ENCODE measurements at regions not wholly inside any gene's neighbourhood (a gene's known extent, or its start where the extent isn't known, plus 50 kb on each side); places are given as distances from the start of the nearest gene placed in this dataset.
"Not testable (repeated sequence)": the region's sequence is repeated elsewhere in the genome, so short reads cannot be mapped to it uniquely, and the experiment has no call there.

GRCh38 chr5:87210076-87210475 lies 57.6 kb upstream of the RASA1 start:
- no peak for TF ChIP-seq CTCF (IDR thresholded peaks at IDR 0.05; ENCODE audit: low read depth, low read length, poor library complexity, severe bottlenecking)
- H3K4me3 ChIP-seq (ENCODE audit: low read length), result no peak overlapping the region
- no peak overlapping the region for H3K27ac ChIP-seq (ENCODE audit: low read depth, low read length)
- no peaks in the 10 kb centered on the region for H3K9me2 ChIP-seq (replicated peaks; ENCODE audit: control insufficient read depth, low read length)
- H4K20me1 ChIP-seq (ENCODE audit: control insufficient read depth, insufficient read depth, low read depth, low read length), result no peaks in the 10 kb centered on the region
- H3K27me3 ChIP-seq (ENCODE audit: control insufficient read depth, low read length), result no peaks in the 10 kb centered on the region
- H3F3A ChIP-seq (ENCODE audit: control insufficient read depth, insufficient read depth), result no peaks in the 10 kb centered on the region
- H3K4me2 ChIP-seq (ENCODE audit: low read length), result no peak overlapping the region
- no peaks in the 10 kb centered on the region for H3K9me3 ChIP-seq (ENCODE audit: control insufficient read depth, insufficient read depth, low read length)
- H3K4me1 ChIP-seq (ENCODE audit: control insufficient read depth, low read length), result no peaks in the 10 kb centered on the region
- H3K79me2 ChIP-seq (ENCODE audit: control insufficient read depth, low read length), result no peaks in the 10 kb centered on the region
- H3K36me3 ChIP-seq (ENCODE audit: control insufficient read depth, low read length), result no peaks in the 10 kb centered on the region

GRCh38 chr5:87210743-87211142 lies 56.9 kb upstream of the RASA1 start:
- TF ChIP-seq EZH2phosphoT487 (IDR thresholded peaks at IDR 0.05; ENCODE audit: borderline replicate concordance, low read length) (no peak), CTCF (IDR thresholded peaks at IDR 0.05; ENCODE audit: low read depth, low read length, poor library complexity, severe bottlenecking) (no peak)
- Histone ChIP-seq H3K27ac (ENCODE audit: low read depth, low read length) (no peak overlapping the region), H3K4me2 (ENCODE audit: low read length) (no peak overlapping the region)

GRCh38 chr5:87211676-87212075 lies 56.0 kb upstream of the RASA1 start:
- no peaks in the 10 kb centered on the region for H3K27me3 ChIP-seq (ENCODE audit: control insufficient read depth, low read length)
- H3K79me2 ChIP-seq (ENCODE audit: control insufficient read depth, low read length), result no peaks in the 10 kb centered on the region
- no peaks in the 10 kb centered on the region for H4K20me1 ChIP-seq (ENCODE audit: control insufficient read depth, insufficient read depth, low read depth, low read length)
- no peaks in the 10 kb centered on the region for H3K4me1 ChIP-seq (ENCODE audit: control insufficient read depth, low read length)
- no peaks in the 10 kb centered on the region for H3K36me3 ChIP-seq (ENCODE audit: control insufficient read depth, low read length)
- no peak overlapping the region for H3K27ac ChIP-seq (ENCODE audit: low read depth, low read length)
- no peak for TF ChIP-seq CTCF (IDR thresholded peaks at IDR 0.05; ENCODE audit: low read depth, low read length, poor library complexity, severe bottlenecking)
- no peak for TF ChIP-seq EZH2phosphoT487 (IDR thresholded peaks at IDR 0.05; ENCODE audit: borderline replicate concordance, low read length)
- H3K4me3 ChIP-seq (ENCODE audit: low read length), result no peak overlapping the region
- H3F3A ChIP-seq (ENCODE audit: control insufficient read depth, insufficient read depth), result no peaks in the 10 kb centered on the region
- H3K4me2 ChIP-seq (ENCODE audit: low read length), result no peak overlapping the region
- no peaks in the 10 kb centered on the region for H3K9me3 ChIP-seq (ENCODE audit: control insufficient read depth, insufficient read depth, low read length)
- no peaks in the 10 kb centered on the region for H3K9me2 ChIP-seq (replicated peaks; ENCODE audit: control insufficient read depth, low read length)

More at GRCh38 chr5:87210743-87211142, 56.9 kb upstream of the RASA1 start:
- Histone ChIP-seq H3K79me2 (ENCODE audit: control insufficient read depth, low read length) (no peaks in the 10 kb centered on the region), H3K4me1 (ENCODE audit: control insufficient read depth, low read length) (no peaks in the 10 kb centered on the region), H3K9me3 (ENCODE audit: control insufficient read depth, insufficient read depth, low read length) (no peaks in the 10 kb centered on the region), H3K27me3 (ENCODE audit: control insufficient read depth, low read length) (no peaks in the 10 kb centered on the region), H3K9me2 (replicated peaks; ENCODE audit: control insufficient read depth, low read length) (no peaks in the 10 kb centered on the region), H3F3A (ENCODE audit: control insufficient read depth, insufficient read depth) (no peaks in the 10 kb centered on the region), H3K36me3 (ENCODE audit: control insufficient read depth, low read length) (no peaks in the 10 kb centered on the region), H4K20me1 (ENCODE audit: control insufficient read depth, insufficient read depth, low read depth, low read length) (no peaks in the 10 kb centered on the region), H3K4me3 (ENCODE audit: low read length) (no peak overlapping the region)

GRCh38 chr5:87212183-87212582 lies 55.5 kb upstream of the RASA1 start:
- H3F3A ChIP-seq (ENCODE audit: control insufficient read depth, insufficient read depth); H3K4me2 ChIP-seq (ENCODE audit: low read length); H3K36me3 ChIP-seq (ENCODE audit: control insufficient read depth, low read length); H4K20me1 ChIP-seq (ENCODE audit: control insufficient read depth, insufficient read depth, low read depth, low read length); H3K9me3 ChIP-seq (ENCODE audit: control insufficient read depth, insufficient read depth, low read length); H3K79me2 ChIP-seq (ENCODE audit: control insufficient read depth, low read length); H3K27ac ChIP-seq (ENCODE audit: low read depth, low read length); H3K9me2 ChIP-seq (replicated peaks; ENCODE audit: control insufficient read depth, low read length); H3K4me1 ChIP-seq (ENCODE audit: control insufficient read depth, low read length); H3K27me3 ChIP-seq (ENCODE audit: control insufficient read depth, low read length); H3K4me3 ChIP-seq (ENCODE audit: low read length): not testable (repeated sequence)

GRCh38 chr5:87217480-87217879 lies 50.2 kb upstream of the RASA1 start:
- not testable (repeated sequence) for H3K27ac ChIP-seq (ENCODE audit: low read depth, low read length); H3K9me3 ChIP-seq (ENCODE audit: control insufficient read depth, insufficient read depth, low read length); H3K4me2 ChIP-seq (ENCODE audit: low read length); H3K36me3 ChIP-seq (ENCODE audit: control insufficient read depth, low read length); H3K9me2 ChIP-seq (replicated peaks; ENCODE audit: control insufficient read depth, low read length); H3K27me3 ChIP-seq (ENCODE audit: control insufficient read depth, low read length); H4K20me1 ChIP-seq (ENCODE audit: control insufficient read depth, insufficient read depth, low read depth, low read length); H3F3A ChIP-seq (ENCODE audit: control insufficient read depth, insufficient read depth); H3K4me1 ChIP-seq (ENCODE audit: control insufficient read depth, low read length); H3K79me2 ChIP-seq (ENCODE audit: control insufficient read depth, low read length); H3K4me3 ChIP-seq (ENCODE audit: low read length)
